ENCODE measurements at regions not wholly inside any gene's neighbourhood (a gene's known extent, or its start where the extent isn't known, plus 50 kb on each side); places are given as distances from the start of the nearest gene placed in this dataset.

GRCh38 chr10:62529396-62529795, 155.2 kb downstream of the ZNF365 start:
- TF ChIP-seq SUZ12 (IDR thresholded peaks at IDR 0.05): no peak
- TF ChIP-seq TARDBP (IDR thresholded peaks at IDR 0.05): no peak
- TF ChIP-seq NFRKB (IDR thresholded peaks at IDR 0.05): no peak
- no peak for TF ChIP-seq ZNF384 (IDR thresholded peaks at IDR 0.05)
- TF ChIP-seq BHLHE40 (IDR thresholded peaks at IDR 0.05; ENCODE audit: borderline replicate concordance): no peak
- no peak for TF ChIP-seq FOXM1 (IDR thresholded peaks at IDR 0.05; ENCODE audit: borderline replicate concordance)
- no peak for TF ChIP-seq L3MBTL2 (conservative IDR thresholded peaks at IDR 0.05)
- no peak for TF ChIP-seq CTBP1 (IDR thresholded peaks at IDR 0.05; ENCODE audit: borderline replicate concordance)
- no peak for TF ChIP-seq ELF4 (IDR thresholded peaks at IDR 0.05)
- no peak for TF ChIP-seq HDGF (IDR thresholded peaks at IDR 0.05; ENCODE audit: borderline replicate concordance)
- no peak for TF ChIP-seq SP1 (IDR thresholded peaks at IDR 0.05)
- no peak for TF ChIP-seq PKNOX1 (IDR thresholded peaks at IDR 0.05)
- TF ChIP-seq LEF1 (IDR thresholded peaks at IDR 0.05; ENCODE audit: borderline replicate concordance): no peak
- no peak for TF ChIP-seq FOXA1 (IDR thresholded peaks at IDR 0.05)
